T-helper 1 cell treated with Interleukin-12 subunit alpha and Interleukin-12 subunit beta and Interleukin-4 antibody, amounts not matched to agents 30 ng/mL and 1 ng/mL, for 36 hours (primary cell): ENCODE measurements at regions not wholly inside any gene's neighbourhood (a gene's known extent, or its start where the extent isn't known, plus 50 kb on each side); places are given as distances from the start of the nearest gene placed in this dataset.

Experiments
- intact Hi-C: fragments of 100-400 bp; cut with micrococcal nuclease; formaldehyde crosslinking; loops from one replicate; pipeline ENCODE4 v1.15.1; 2024

GRCh38 chr2:76323381-76323780 lies 612.7 kb upstream of the GCFC2 start:
- intact Hi-C loops = no loop called here

- intact Hi-C loops = no loop called here
Measured at GRCh38 chr2:76320716-76321115, 610.0 kb upstream of the GCFC2 start.

DNA sequence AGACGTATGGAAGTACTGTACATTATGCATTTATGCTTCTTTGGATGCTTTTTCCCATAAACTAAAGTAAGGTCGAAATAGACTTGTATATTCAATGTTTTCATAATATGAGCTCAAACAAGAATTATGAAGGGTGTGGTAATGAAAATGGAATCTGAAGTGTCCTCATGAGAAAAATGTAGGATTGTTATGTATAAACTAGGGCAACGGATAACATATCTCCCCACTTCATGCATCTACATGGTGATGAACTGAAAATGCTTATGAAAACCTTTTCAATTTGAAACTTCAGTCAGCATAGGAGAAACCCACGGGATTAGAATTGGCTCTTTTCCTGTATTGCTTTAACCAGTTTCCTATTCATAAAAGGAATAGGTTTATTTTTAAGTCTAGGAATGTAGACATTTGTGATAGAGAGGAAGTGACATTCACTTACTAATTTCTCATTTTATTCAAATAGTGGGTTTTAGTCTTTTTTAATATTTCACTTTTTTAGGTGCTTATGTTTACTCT lies 608.2 kb upstream of the GCFC2 start:
- intact Hi-C loops = no loop called here

GRCh38 chr2:76316691-76317090 lies 606.0 kb upstream of the GCFC2 start:
- intact Hi-C loops = no loop called here

DNA sequence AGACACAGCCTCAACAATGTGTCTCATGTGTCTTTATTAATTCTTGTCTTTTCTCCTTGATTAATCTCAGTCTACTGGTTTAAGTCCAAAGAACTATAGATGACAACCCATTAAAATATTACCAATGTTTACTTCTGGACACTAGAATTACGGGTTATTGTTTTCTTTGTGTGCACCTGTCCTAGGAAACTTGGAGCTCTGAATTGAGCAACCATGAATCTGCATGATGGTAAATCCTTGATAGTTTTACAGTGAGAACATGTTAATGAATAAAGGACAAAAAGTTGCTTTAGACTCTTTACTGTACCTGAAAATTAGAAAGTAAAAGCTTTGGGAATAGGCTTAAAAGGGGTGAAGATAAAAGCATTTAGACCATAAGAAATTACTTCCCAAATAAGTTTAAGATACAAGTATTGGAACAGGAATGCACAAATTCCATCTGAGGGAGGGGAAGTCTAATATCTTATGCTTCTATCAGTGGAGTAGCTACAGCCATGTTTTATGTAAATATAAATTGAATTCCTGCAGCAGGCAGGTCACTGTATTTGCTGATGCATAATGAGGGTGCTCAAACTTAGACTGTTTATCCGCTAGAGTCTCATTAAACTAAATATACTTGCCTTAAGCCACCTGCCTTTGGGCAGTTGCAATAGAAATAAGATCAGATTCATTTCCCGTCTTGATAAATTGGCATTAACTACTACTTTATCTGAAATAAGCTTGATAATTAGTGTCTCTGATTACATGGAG lies 603.7 kb upstream of the GCFC2 start:
- intact Hi-C loops = no loop called here

- intact Hi-C loops = no loop called here
Measured at GRCh38 chr2:76312236-76312635, 601.5 kb upstream of the GCFC2 start.

- intact Hi-C loops = no loop called here
Measured at GRCh38 chr2:76311728-76312127, 601.0 kb upstream of the GCFC2 start.

DNA sequence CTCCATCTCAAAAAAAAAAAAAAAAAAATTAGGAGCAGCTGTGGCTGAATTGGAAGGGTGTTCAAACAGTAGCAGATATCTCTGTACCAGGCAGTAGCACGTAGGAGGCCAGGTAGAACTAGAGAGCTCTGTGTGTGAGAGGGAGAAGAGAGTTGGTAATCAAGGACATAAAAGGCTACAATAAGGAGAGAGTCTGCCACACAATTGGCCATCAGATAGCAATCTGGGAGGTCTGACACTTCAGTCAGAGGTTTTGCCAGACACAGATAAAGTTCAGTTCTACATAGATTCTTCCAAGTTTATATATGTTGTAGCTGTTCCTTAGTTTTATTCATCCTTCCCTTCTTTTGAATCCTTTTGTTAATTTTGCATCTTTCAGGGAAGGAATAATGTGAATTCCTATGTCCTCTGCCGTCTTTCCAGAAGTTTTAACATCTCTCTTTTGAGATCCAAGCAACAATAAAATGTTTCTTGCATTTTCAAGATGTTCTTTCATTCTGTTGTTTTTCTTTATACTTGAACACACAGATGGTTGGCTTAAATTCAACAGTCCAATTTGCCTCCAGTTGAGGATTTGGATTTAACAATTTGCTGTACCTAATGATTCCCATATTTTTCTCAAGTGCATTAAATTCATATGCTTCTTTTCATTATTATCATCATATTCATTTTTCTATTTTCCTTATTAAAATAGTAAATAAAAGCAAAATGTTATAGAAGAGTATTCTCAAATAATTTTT lies 600.3 kb upstream of the GCFC2 start:
- intact Hi-C loops = no loop called here

DNA sequence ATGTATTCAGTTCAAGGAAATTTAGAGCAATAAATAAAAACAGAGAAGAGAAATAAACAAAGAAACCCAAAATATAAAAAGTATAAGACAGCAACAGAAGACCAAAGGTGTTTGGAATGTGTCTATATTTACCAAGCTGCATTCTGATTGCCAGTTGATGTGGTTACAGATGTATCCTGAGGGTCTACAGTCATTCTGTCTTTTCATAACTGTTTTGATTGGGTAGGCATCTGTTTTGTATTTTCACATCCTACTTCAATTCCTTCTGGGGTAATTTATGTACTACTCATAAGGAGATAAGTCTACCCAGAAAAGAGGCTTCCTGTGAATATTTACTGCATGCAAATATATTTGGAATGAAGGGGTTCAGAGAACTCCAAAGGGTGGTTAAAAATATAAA lies 596.8 kb upstream of the GCFC2 start:
- intact Hi-C loops = no loop called here

GRCh38 chr2:76298041-76298440 lies 587.3 kb upstream of the GCFC2 start:
- intact Hi-C loops = no loop called here

DNA sequence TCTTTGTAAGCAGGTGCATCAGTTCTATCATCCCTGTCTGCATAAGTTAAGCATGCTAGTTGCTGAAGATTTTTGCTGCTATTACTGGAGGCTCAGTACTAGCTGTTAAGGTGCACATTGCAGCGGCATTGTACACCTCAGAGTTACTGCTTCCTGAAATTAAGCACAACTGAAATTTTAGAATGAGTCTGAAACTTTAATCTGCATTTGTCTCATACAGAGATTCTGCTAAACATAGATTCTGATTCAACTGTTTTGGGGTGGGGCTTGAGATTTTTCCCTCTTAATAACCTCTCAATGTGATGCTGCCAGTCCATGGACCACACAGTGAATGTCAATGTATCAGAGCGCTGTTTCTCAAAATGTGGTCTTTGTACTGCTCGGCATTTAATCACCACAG lies 585.7 kb upstream of the GCFC2 start:
- intact Hi-C loops = no loop called here

DNA sequence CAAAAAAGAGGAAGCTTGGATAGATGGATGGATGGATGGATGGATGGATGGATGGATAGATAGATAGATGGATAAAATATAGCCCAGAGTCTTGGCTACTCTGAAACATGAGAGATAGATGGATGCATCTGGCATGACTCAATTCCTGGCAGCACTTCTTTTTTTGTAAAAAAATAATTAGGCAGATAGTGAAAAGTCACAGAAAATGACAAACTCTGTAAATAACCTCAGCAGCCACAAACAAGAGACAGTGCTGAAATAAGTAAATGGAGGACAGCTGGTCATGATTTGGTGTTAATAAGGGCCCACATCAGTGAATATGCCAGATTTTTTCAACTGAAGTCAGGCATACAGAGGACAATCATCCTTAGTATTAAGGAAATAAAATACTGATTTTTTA lies 585.0 kb upstream of the GCFC2 start:
- intact Hi-C loops = no loop called here

DNA sequence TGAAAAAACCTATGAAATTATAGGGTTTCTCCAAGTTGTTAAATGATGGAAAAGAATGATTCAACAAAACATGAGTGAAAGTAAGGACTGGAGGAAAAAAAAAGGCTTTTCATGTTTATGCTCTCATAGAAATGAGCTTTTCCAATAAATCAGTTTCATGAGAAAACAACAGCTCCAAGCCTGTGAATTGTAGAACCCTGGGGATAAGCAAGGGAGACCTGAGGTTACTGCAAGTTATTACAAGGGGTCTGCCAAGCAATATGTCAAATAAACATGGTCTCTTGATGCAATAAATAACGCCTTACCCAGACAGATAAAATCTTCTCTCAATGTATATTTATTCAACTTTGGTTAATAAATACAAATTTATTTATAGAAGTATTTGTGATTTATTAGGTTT lies 577.9 kb upstream of the GCFC2 start:
- intact Hi-C loops = no loop called here

DNA sequence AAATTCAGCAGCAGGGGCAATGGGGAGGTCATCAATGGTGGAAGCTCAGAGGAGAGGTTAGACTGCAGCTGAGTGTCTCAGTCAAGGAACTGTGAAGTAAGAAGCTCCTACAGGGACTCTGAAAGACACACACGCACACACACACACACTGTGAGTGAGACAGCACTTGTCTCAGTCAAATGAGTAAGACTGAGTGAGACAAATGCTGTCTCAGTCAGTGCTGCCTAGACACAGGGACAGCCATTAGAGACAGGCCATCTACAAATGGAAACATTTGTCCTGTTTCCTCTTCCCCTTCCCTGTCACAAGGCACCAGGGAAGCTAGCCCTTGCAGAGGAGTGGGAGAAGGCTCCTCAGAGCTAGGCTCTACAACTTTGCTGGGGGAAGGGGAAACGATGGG lies 577.4 kb upstream of the GCFC2 start:
- intact Hi-C loops = no loop called here

GRCh38 chr2:76283350-76283749 lies 572.6 kb upstream of the GCFC2 start:
- intact Hi-C loops = no loop called here

DNA sequence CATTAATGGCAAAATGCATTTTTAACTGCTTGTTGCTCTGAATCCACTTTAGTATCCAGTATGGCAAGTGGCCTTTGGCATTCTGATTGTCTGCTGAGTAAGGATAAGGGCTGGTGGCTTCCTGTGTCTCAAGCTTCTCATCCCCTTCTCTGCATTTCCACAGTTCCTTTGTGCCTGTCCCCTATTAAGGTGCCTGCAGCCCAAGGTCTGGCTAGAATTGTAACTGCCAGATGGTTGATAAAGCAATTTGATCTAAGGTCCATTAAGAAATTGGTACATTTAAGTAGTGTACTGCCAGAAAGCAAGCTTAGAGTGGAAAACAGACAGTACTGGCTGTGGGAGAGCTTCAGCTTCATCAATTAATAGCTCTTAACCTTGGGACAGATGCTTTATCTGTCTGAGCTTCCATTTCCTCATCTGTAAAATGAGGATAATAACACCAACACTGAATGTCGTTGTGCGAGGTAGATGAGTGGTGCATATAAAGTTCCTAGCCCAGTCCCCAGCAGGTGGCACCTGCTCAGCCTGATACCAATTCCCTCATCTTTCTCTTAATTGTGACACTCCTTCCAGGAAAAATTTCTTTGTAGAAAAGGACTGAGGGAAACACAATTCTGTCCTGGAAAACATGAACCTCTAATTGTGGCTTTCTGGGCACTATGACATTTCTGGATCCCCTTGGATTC lies 570.6 kb upstream of the GCFC2 start:
- intact Hi-C loops = no loop called here

- intact Hi-C loops = no loop called here
Measured at GRCh38 chr2:76280686-76281085, 570.0 kb upstream of the GCFC2 start.

- intact Hi-C loops = no loop called here
Measured at GRCh38 chr2:76279142-76279541, 568.4 kb upstream of the GCFC2 start.

DNA sequence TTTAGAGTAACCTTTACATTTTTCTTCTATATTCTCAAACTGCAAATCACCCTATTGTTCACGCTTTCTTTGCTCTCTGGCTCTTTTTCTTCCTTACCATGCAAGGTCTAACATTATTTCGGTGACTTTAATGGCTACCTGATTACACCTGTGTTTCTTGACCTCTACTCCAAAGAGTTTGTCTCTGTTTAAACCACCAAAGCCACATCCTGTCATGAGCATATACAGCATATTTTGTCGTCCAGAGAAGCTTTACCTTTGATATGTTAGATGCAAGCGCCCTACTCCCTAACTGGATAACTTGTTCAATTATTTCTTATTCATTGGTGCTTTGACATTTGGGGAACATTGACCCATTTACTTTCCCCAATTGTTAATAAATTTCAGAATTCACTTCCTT lies 565.1 kb upstream of the GCFC2 start:
- intact Hi-C loops = no loop called here

GRCh38 chr2:76274676-76275075 lies 564.0 kb upstream of the GCFC2 start:
- intact Hi-C loops = no loop called here

DNA sequence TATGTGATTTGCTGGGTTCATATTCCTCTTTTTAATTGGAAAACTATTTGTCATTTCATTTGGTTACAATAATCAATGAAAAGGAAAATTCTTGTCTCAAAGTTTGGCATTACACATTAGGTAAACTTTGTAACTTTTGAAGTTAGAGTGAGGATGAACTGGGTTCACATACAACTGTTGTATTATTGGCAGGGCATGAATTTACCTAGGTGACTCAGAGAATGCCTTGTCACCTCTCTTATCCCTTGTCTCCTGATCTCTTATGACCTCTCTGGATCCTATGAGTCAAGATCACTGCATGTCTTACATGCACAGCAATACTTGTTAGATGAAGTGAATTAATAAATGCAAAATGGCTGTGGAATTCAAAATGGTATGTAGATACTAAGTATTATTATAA lies 563.4 kb upstream of the GCFC2 start:
- intact Hi-C loops = no loop called here

GRCh38 chr2:76270096-76270710 lies 559.5 kb upstream of the GCFC2 start:
- intact Hi-C loops = no loop called here
